CD1c-positive myeloid dendritic cell (primary cell): ENCODE measurements at regions not wholly inside any gene's neighbourhood (a gene's known extent, or its start where the extent isn't known, plus 50 kb on each side); places are given as distances from the start of the nearest gene placed in this dataset.
"Not testable (repeated sequence)": the region's sequence is repeated elsewhere in the genome, so short reads cannot be mapped to it uniquely, and the experiment has no call there.

Source experiments
- DNase-seq: peaks from one replicate; pipeline ENCODE4 v3.0.0-alpha.2; 2016; ENCODE audit errors: extremely low spot score

DNA sequence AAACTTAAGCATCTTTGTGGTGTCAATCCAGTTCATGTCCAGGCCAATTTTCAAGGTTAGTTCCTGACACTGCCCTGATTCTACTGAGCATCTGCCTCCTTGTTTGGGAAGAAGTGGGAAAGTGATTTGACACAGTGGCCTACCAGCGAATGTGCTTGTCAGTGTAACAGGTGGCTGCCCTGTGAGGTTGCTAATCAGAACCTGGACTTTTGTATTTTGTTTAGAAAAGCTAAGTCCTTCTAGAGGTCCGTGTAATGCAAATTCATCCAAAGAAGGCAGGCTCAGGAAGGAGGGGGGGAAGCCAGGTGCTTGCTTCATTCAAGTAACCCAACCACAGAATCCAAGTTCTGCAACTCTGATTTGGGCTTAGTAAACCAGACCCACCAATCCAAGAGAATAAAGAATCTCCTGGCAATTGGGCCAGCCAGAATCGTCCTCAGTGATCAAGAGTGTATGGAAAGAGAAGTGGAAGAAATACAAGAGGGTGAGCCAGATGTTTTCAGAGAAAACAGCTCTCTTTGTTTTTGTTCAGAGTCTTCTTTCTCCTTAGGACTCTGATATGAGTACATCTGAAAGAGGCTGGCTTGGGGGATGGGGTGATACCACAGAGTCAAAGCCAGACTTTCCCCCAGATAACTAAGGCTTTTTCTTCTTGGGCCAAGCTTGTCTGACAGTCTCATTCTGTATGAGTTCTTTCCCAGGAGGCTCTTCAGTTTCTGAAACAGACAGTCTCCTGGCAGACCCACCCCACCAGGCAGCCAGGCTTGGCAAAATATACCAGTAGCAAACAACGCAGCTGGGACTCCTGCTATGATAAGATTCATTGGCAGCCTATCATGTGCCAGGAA is 508.9 kb upstream of the TBL1XR1 start:
- DNase-seq = no peak

- not testable (repeated sequence) for DNase-seq
Observed at GRCh38 chr3:177709470-177709869, 512.2 kb upstream of the TBL1XR1 start.

GRCh38 chr3:177710506-177710905 is 513.2 kb upstream of the TBL1XR1 start:
- no peak for DNase-seq

- no peak for DNase-seq
Observed at GRCh38 chr3:177711637-177712036, 514.4 kb upstream of the TBL1XR1 start.

DNA sequence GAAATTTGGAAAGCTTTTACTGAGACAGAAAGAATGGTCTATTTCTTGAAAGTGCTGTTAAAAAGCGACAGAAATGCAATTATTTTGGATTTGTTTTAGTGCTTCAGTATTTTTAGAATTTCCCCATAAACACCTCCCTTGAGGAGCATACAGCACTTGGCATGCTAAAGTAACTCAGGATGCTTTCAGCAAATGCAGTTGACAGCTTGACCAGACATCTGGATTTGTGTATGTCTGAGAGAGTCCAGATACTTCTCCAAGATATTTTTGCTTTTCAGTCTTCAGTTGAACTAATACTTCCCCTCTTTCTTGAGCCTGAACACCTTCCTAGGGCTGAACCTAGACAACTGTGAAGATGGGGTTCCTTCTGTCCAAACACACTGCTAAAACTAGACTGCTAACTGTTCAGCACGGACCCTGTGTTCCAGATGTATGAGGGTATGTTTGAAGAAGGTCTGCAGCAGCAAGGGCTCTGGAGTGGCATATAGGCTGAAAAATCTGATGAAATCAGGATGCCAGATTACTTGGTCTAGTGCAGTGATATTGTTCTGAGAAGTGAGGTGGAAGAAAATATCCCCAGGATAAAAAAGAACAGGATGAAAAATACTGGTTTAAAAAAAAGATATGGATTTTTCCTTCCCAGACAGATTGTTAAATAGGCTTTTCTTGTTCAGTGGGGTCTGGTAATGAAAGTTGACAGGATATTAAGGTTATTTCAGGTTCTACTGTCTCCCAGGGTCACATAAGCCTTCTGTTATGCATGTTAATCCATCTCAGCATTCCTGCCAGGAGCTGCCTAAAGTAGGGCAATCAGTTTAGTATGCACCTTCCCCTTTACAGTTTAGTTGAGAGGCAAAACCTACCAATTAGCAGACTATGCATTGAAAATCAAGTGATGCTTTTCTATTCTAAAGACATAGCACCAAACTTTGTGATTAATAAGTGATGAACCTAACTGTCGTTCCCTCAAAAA is 516.9 kb upstream of the TBL1XR1 start:
- DNase-seq = no peak

DNA sequence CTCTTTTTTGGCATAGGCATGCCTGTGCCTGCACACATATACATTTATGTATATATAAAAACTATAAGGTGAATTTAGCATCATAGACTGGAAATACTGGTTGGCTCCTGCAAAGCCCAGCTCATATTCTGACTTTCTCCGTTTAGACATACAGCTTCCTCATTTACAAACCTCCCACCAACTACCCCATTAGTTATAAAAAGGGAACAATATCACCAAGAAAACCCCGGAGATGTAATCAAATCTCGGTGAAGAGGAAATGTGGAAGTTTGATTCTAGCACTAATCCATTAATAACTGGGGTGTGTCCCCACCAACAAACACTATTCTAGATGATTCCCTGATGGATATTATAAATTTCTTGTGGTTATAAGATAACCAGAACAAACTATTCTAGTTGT is 517.7 kb upstream of the TBL1XR1 start:
- DNase-seq = peak; percentile 83

DNA sequence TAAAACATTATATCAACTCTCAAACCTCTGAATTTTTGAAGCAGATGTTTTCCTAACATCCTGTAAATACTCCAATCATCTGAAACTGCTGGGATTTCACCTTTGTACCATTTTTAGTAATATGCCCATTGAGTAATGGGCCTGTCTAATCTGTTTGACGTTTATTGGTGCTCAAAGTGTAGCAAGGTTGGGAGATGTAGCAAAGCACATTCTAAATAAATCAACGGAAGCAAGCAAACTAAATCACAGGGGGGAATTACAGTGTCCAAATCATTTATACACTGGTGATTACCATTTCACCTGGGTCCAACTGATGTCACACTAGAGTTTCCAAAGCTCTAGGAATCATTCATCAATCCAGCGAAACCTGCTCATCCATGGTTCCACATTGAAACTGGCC is 518.7 kb upstream of the TBL1XR1 start:
- DNase-seq = no peak

GRCh38 chr3:177720927-177721326 is 523.6 kb upstream of the TBL1XR1 start:
- DNase-seq = not testable (repeated sequence)

DNA sequence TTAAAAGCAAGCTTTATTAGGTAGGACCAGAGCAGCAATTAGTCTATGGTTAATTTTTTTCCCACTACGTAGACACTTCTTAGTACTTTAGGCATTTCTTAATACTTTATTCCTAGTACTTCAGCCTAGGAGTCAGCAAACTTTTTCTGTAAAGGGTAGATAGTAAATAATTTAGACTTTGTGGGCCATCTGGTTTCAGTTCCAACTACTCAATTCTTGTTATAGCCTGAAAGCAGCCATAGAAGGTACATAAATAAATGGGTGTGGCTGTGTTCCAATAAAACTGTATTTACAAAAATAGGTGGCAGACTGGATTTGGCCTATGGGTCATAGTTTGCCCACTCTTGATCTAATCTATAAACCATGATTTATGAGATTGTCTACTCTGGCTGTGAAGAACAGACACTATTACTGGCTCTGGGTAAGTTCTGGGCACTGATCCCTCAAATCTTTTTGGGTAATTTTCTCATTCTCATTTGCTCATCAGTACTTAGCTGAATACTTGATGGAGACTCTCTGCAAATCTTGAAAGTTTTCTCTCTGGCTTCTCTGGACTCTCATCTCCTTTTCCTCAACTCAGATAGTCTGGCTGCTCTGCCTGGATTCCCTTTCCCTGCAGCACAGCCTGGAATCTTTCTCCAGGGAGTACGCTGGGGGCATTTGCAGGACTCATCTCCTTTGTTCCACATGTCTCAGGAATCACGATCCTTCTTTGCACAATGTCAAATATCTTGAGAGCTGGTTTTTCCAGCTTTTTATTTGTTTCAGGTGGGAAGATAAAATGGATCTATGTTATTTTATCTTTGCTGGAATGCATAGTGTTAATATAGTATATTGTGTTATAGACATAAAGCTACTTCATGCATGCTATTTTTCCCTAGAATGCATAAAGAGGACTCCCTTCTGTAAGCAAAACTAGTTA is 524.8 kb upstream of the TBL1XR1 start:
- no peak for DNase-seq

DNA sequence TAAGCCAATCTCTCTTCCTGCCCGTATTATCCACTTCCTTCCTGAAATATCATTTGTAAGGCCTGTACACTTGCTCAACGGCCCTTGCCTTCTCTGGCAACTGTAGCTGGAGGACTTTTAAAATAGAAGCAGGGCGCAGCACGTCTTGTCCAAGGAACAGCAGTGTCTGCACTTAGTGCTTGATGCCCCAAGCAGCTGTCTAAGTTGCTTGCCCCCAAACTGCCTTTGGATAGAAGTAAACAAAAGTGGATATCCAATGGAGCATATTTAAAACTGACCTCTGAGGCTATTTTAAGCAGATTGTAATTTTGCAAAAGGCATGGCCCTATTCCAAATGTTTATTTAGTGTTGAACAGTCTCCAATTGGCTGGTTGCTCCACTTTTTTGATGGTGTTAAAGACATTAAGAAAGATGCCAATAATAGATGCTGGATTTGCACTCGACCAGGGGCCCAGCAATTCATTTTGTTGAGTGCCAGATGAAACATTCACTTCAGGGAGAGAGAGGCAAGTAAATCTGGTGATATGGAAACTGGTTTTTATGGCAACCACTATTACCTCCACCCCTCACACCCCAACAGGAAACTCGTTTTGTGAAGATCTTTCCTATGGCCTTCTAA is 526.8 kb upstream of the TBL1XR1 start:
- peak; percentile 35 for DNase-seq

DNA sequence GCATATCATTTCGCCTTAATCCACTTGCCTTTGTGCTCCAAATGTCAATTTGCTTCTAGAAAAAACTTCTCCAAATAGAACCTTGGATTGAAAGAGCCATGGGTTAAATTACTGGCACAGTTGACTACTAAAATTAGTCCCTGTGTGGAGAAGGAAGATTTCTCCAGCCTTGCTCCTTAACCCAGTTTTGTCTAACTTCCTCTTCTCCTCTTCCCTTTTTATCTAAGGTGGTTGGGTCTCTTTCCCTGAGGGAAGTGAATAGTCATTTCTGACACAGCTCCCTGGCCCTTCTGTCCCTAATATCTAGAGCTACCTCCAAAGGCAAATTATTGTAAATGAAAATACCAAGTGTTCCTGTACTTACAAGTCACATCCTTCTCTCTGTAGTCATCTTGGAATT is 527.9 kb upstream of the TBL1XR1 start:
- peak; percentile 81 for DNase-seq

DNA sequence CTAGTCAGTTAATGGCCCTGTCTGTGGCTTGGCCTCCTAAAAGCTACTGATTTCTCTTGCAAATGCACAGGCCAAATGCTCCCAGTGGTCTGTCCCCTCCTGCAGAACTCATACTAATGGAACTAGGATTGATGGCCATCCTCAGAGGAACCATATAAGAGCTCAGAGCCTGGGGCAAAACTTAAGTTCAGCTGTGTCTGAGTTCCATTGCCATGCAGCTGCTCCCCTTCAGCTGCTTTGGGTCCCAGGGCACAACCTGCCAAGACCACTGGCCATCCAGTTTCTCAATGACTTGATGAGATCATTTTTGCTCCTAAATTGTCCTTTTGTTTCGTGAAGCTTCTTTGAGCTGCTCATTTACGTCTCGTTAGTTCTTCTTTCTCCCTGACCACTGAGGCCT is 529.5 kb upstream of the TBL1XR1 start:
- DNase-seq = peak; percentile 18

DNA sequence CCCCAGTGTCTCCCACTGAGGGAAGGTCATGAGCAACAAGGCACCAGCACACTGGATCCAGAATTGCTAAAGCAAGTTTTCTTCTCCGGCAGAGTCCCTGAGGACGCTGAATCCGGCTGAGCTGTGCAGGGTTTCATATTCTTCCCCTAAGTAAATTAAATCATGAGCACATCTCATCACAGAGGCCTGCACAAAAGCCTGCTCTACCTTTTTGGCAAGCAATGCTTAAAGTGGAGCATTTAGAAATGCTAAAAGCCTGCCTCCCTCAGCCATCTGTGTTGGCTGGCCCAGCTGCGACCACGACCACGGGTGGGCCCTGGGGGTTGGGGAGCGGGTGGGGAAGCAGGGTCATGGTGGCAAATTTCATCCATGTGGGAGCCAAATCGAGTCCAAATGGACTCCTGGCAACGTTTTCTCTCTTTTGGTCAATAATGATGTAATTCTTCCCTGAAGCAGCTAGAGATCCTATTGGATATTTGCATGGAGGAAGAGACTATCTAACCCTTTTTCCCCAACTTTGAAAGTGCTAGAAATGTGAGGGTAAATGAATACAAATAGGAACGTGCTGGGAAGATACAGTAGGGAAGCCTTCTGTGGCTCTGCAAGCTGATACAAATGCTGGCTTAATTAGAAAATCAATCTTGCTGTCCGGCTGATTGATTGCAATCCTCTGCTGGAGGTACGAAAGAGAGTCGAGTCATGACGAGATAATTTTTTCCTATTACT is 532.8 kb upstream of the TBL1XR1 start:
- DNase-seq = no peak

DNA sequence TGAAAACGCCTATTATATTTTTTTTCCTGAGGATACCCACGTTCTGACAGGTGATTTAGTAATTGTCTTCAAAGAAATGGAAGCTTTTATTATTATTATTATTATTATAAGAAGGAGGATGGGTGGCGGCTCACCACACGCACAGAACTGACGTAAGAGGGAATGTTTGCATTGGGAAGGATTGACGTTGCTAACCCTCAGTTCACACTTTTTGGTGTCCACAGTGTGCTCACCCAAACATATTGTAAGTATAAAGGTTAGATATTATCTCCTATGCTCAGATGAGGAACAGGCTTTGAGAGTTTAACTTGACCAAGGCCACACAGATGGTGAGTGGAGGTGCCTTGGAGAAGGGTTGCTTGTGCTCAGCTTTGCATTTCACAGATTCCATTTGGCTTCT is 533.5 kb upstream of the TBL1XR1 start:
- no peak for DNase-seq

- no peak for DNase-seq
Observed at GRCh38 chr3:177731644-177732268, 534.5 kb upstream of the TBL1XR1 start.

GRCh38 chr3:177733233-177733632 is 536.0 kb upstream of the TBL1XR1 start:
- no peak for DNase-seq

- no peak for DNase-seq
Observed at GRCh38 chr3:177733936-177734335, 536.7 kb upstream of the TBL1XR1 start.

- DNase-seq = no peak
Observed at GRCh38 chr3:177735431-177735830, 538.1 kb upstream of the TBL1XR1 start.

DNA sequence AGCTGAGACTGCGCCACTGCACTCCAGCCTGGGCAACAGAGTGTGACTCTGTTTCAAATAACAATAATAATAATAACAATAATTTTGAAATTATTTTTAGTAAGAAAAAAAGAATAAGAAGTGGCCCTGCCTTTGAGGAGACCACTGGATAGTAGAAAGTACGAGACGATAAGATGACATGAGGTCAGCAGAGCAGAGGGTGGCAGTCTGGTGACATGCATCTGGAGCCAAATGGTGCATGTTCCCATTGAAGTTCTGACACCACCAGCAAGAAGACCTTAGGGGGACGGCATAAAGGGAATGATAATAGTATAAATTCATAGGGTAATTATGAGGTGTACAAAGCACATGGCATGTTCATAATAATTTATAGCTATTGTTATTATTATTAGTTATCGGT is 542.2 kb upstream of the TBL1XR1 start:
- DNase-seq = no peak

- DNase-seq = no peak
Observed at GRCh38 chr3:177740254-177740653, 543.0 kb upstream of the TBL1XR1 start.
